Mesothelial cell of epicardium (in vitro differentiated cells): ENCODE measurements at regions not wholly inside any gene's neighbourhood (a gene's known extent, or its start where the extent isn't known, plus 50 kb on each side); places are given as distances from the start of the nearest gene placed in this dataset.

Experiments
- DNase-seq, 2 experiments: peaks; one replicate each; pipeline ENCODE4 v3.0.0; 2021; ENCODE audit warnings: low spot score in 2 of 2; ENCODE audit not compliant: unreplicated experiment in 2 of 2
- H3K27ac Mint-ChIP-seq: 2 replicates; pipeline ENCODE4 v1.8.0; 2021; ENCODE audit warnings: mixed read lengths
- H3K27me3 Mint-ChIP-seq: 2 replicates; pipeline ENCODE4 v1.8.0; 2021; ENCODE audit warnings: low read depth, mixed read lengths
- H3K36me3 Mint-ChIP-seq: 2 replicates; pipeline ENCODE4 v1.8.0; 2021; ENCODE audit warnings: mixed read lengths
- H3K4me1 Mint-ChIP-seq: 2 replicates; pipeline ENCODE4 v1.8.0; 2021; ENCODE audit warnings: mixed read lengths
- H3K4me3 Mint-ChIP-seq: 2 replicates; pipeline ENCODE4 v1.8.0; 2021; ENCODE audit warnings: mild to moderate bottlenecking, moderate library complexity, mixed read lengths
- H3K9me3 Mint-ChIP-seq: 2 replicates; pipeline ENCODE4 v1.8.0; 2021; ENCODE audit warnings: mixed read lengths
- CTCF ChIP-seq: fragments of 200-600 bp; sonication (generic); IDR thresholded peaks from one replicate; pipeline ENCODE4 v1.5.0; 2021; ENCODE audit warnings: antibody characterized with exemption; ENCODE audit not compliant: unreplicated experiment

- Mint-ChIP-seq H3K9me3 (peaks cover 22% of the 10 kb centered on the region), H3K27ac (peak overlapping the region; percentile 92), H3K4me3 (no peak overlapping the region), H3K27me3 (no peaks in the 10 kb centered on the region), H3K36me3 (peaks cover 7% of the 10 kb centered on the region), H3K4me1 (peaks cover 54% of the 10 kb centered on the region)
- peak; percentile 55 for TF ChIP-seq CTCF
- no peak for DNase-seq
These were observed 499.0 kb downstream of the NUF2 start for GRCh38 chr1:163820766-163821165.

GRCh38 chr1:163821679-163822078, 499.9 kb downstream of the NUF2 start:
- TF ChIP-seq CTCF, result no peak
- Mint-ChIP-seq H3K4me3 (no peak overlapping the region), H3K36me3 (peaks cover 1% of the 10 kb centered on the region), H3K4me1 (peaks cover 54% of the 10 kb centered on the region), H3K27ac (peak overlapping the region; percentile 92), H3K27me3 (no peaks in the 10 kb centered on the region), H3K9me3 (peaks cover 15% of the 10 kb centered on the region)
- no peak for DNase-seq

- Mint-ChIP-seq H3K9me3 (peaks cover 15% of the 10 kb centered on the region), H3K27ac (no peak overlapping the region), H3K27me3 (no peaks in the 10 kb centered on the region), H3K36me3 (peaks cover 1% of the 10 kb centered on the region), H3K4me3 (no peak overlapping the region), H3K4me1 (peaks cover 52% of the 10 kb centered on the region)
- no peak for DNase-seq
- no peak for TF ChIP-seq CTCF
These were observed 501.3 kb downstream of the NUF2 start for GRCh38 chr1:163823017-163823416.

- peaks cover 45% of the 10 kb centered on the region for H3K4me1 Mint-ChIP-seq
- H3K36me3 Mint-ChIP-seq, result peaks cover 1% of the 10 kb centered on the region
- peak overlapping the region; percentile 65 for H3K27ac Mint-ChIP-seq
- H3K9me3 Mint-ChIP-seq, result peaks cover 15% of the 10 kb centered on the region
- DNase-seq, result no peak
- no peak overlapping the region for H3K4me3 Mint-ChIP-seq
- no peak for TF ChIP-seq CTCF
- no peaks in the 10 kb centered on the region for H3K27me3 Mint-ChIP-seq
These were observed 502.3 kb downstream of the NUF2 start for GRCh38 chr1:163824006-163824405.

- Mint-ChIP-seq H3K4me1 (peaks cover 42% of the 10 kb centered on the region), H3K4me3 (no peak overlapping the region), H3K27me3 (no peaks in the 10 kb centered on the region), H3K9me3 (peaks cover 15% of the 10 kb centered on the region), H3K27ac (peak overlapping the region; percentile 65), H3K36me3 (peaks cover 1% of the 10 kb centered on the region)
- no peak for DNase-seq
- no peak for TF ChIP-seq CTCF
These were observed 502.7 kb downstream of the NUF2 start for GRCh38 chr1:163824490-163824889.

GRCh38 chr1:163826500-163826899, 504.7 kb downstream of the NUF2 start:
- peaks cover 15% of the 10 kb centered on the region for H3K9me3 Mint-ChIP-seq
- no peak for TF ChIP-seq CTCF
- no peak overlapping the region for H3K27ac Mint-ChIP-seq
- no peaks in the 10 kb centered on the region for H3K27me3 Mint-ChIP-seq
- no peak overlapping the region for H3K4me3 Mint-ChIP-seq
- H3K36me3 Mint-ChIP-seq, result peaks cover 1% of the 10 kb centered on the region
- peaks cover 24% of the 10 kb centered on the region for H3K4me1 Mint-ChIP-seq
- DNase-seq, result no peak
